GM23248 (cell line): ENCODE measurements at regions not wholly inside any gene's neighbourhood (a gene's known extent, or its start where the extent isn't known, plus 50 kb on each side); places are given as distances from the start of the nearest gene placed in this dataset.

Experiments
- EZH2 ChIP-seq: fragments of 200-600 bp; sonication (generic); IDR thresholded peaks from 2 replicates; pipeline ENCODE4 v1.6.1; 2018; ENCODE audit warnings: antibody characterized with exemption, mild to moderate bottlenecking; ENCODE audit not compliant: insufficient read depth, poor library complexity, severe bottlenecking
- EZH2phosphoT487 ChIP-seq: fragments of 200-600 bp; sonication (generic); IDR thresholded peaks from 2 replicates; pipeline ENCODE4 v1.6.1; 2018; ENCODE audit warnings: antibody characterized with exemption, moderate library complexity, mild to moderate bottlenecking, low read depth; ENCODE audit not compliant: insufficient read depth

DNA sequence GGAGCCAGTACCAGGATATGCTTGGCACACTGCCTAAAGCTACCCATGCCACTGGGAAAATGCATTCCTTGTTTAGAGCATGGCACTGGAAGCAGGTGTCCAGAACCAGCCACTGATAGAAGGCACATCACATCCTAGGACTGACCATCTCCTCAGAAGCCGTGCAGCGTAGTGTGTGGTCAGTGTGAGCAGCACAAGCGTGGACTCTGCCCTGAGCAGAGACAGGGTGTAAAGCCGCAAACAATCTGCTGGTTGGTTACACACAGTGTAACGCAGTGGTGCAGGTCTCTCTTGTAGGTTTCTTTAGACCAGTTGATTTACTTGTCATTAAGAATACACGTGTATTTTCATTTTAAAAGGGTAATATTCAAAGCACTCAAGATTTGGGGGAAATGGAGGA is 377.8 kb upstream of the HS6ST1 start:
- no peak for TF ChIP-seq EZH2phosphoT487
- TF ChIP-seq EZH2, result no peak
